ENCODE measurements at regions not wholly inside any gene's neighbourhood (a gene's known extent, or its start where the extent isn't known, plus 50 kb on each side); places are given as distances from the start of the nearest gene placed in this dataset.

DNA sequence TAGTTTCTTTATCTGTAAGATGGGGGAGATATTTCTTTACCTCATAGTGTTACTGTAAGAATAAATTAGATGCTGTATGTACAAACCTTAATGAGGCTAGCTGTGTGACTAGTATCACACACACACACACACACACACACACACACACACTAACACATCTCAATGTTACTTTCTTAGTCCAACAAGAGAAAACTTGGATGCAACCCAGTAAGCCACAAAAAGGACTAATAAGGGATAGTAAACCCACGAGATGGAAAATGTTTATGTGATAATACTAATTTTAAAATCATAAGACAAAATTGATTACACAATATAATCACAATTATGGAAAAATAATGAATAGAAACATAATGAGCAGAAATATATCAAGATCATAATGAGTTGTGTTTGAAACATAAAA, 437.7 kb upstream of the ZNF507 start:
- no peak overlapping the region for H2AFZ ChIP-seq (ENCODE audit: control insufficient read depth, low read length)
- H3K4me2 ChIP-seq (ENCODE audit: control insufficient read depth, extremely low read depth, insufficient read depth, low read depth, low read length) = no peak overlapping the region
- no peak for TF ChIP-seq EZH2 (IDR thresholded peaks at IDR 0.05; ENCODE audit: low read length)
- TF ChIP-seq, protein P1, sequence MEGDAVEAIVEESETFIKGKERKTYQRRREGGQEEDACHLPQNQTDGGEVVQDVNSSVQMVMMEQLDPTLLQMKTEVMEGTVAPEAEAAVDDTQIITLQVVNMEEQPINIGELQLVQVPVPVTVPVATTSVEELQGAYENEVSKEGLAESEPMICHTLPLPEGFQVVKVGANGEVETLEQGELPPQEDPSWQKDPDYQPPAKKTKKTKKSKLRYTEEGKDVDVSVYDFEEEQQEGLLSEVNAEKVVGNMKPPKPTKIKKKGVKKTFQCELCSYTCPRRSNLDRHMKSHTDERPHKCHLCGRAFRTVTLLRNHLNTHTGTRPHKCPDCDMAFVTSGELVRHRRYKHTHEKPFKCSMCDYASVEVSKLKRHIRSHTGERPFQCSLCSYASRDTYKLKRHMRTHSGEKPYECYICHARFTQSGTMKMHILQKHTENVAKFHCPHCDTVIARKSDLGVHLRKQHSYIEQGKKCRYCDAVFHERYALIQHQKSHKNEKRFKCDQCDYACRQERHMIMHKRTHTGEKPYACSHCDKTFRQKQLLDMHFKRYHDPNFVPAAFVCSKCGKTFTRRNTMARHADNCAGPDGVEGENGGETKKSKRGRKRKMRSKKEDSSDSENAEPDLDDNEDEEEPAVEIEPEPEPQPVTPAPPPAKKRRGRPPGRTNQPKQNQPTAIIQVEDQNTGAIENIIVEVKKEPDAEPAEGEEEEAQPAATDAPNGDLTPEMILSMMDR (optimal IDR thresholded peaks at IDR 0.05 in 1 of 3, IDR thresholded peaks at IDR 0.05 in 1 of 3, conservative IDR thresholded peaks at IDR 0.05 in 1 of 3; ENCODE audit: extremely low read depth in 1 of 3, insufficient read depth in 2 of 3, low read length in 3 of 3) = no peak
- no peaks in the 10 kb centered on the region for H3K36me3 ChIP-seq (ENCODE audit: control insufficient read depth in 2 of 2, extremely low read depth in 1 of 2, insufficient read depth in 2 of 2, low read length in 2 of 2)
- H3K4me1 ChIP-seq (ENCODE audit: control insufficient read depth, extremely low read depth, insufficient read depth, low read length) = no peaks in the 10 kb centered on the region
- H3K9ac ChIP-seq (ENCODE audit: control insufficient read depth, extremely low read depth, insufficient read depth, low read length) = no peak overlapping the region
- H3K79me2 ChIP-seq (ENCODE audit: control insufficient read depth, insufficient read depth, low read length) = no peaks in the 10 kb centered on the region
- FAIRE-seq (no peak), DNase-seq (ENCODE audit: low read depth, low spot score) (no peak)
- H3K9me3 ChIP-seq (ENCODE audit: control insufficient read depth, low read depth, low read length) = no peaks in the 10 kb centered on the region
- H4K20me1 ChIP-seq (ENCODE audit: control insufficient read depth, extremely low read depth, insufficient read depth, low read length) = no peaks in the 10 kb centered on the region
- dilution Hi-C loops (cut with MboI; ENCODE audit: extremely low pct_ligation_motif_present, low sequenced_read_pairs) = no loop called here
- no peak overlapping the region for H3K27ac ChIP-seq (ENCODE audit: control insufficient read depth, insufficient read depth, low read length)
- no peaks in the 10 kb centered on the region for H3K27me3 ChIP-seq (ENCODE audit: control insufficient read depth, extremely low read depth, insufficient read depth, low read length)
- no peak overlapping the region for H3K4me3 ChIP-seq (ENCODE audit: control insufficient read depth in 2 of 3, extremely low read depth in 1 of 3, insufficient read depth in 2 of 3, low read depth in 1 of 3, low read length in 3 of 3)
- H3K9me1 ChIP-seq (ENCODE audit: control insufficient read depth, extremely low read depth, insufficient read depth, low read length) = no peaks in the 10 kb centered on the region

DNA sequence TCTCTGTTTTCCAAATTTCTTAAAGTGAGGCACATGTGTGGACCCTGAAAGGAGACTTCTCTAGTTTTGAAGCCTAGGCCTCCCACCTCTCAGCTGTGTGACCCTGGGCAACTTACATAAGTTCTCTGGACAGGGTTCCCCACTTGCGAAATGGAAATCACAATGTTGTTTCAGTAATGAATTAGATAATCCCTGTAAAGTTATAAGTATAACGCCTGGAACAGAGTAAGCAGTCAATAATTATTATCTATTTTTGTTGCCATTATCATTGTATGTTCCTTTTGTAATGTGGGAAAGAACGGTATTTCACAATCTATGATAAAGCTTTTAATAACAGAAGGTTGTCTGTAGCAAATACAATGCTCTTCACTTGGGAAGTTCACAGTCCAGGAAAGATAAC, 437.3 kb upstream of the ZNF507 start:
- dilution Hi-C loops (cut with MboI; ENCODE audit: extremely low pct_ligation_motif_present, low sequenced_read_pairs) = no loop called here
- no peak overlapping the region for H3K4me2 ChIP-seq (ENCODE audit: control insufficient read depth, extremely low read depth, insufficient read depth, low read depth, low read length)
- no peak overlapping the region for H3K9ac ChIP-seq (ENCODE audit: control insufficient read depth, extremely low read depth, insufficient read depth, low read length)
- TF ChIP-seq, protein P1 (optimal IDR thresholded peaks at IDR 0.05 in 1 of 3, IDR thresholded peaks at IDR 0.05 in 1 of 3, conservative IDR thresholded peaks at IDR 0.05 in 1 of 3; ENCODE audit: extremely low read depth in 1 of 3, insufficient read depth in 2 of 3, low read length in 3 of 3) = no peak
- no peaks in the 10 kb centered on the region for H3K79me2 ChIP-seq (ENCODE audit: control insufficient read depth, insufficient read depth, low read length)
- no peaks in the 10 kb centered on the region for H4K20me1 ChIP-seq (ENCODE audit: control insufficient read depth, extremely low read depth, insufficient read depth, low read length)
- H3K27me3 ChIP-seq (ENCODE audit: control insufficient read depth, extremely low read depth, insufficient read depth, low read length) = no peaks in the 10 kb centered on the region
- DNase-seq (ENCODE audit: low read depth, low spot score) (no peak), FAIRE-seq (no peak)
- no peaks in the 10 kb centered on the region for H3K9me3 ChIP-seq (ENCODE audit: control insufficient read depth, low read depth, low read length)
- H3K27ac ChIP-seq (ENCODE audit: control insufficient read depth, insufficient read depth, low read length) = no peak overlapping the region
- H3K36me3 ChIP-seq (ENCODE audit: control insufficient read depth in 2 of 2, extremely low read depth in 1 of 2, insufficient read depth in 2 of 2, low read length in 2 of 2) = no peaks in the 10 kb centered on the region
- H3K4me1 ChIP-seq (ENCODE audit: control insufficient read depth, extremely low read depth, insufficient read depth, low read length) = no peaks in the 10 kb centered on the region
- H3K4me3 ChIP-seq (ENCODE audit: control insufficient read depth in 2 of 3, extremely low read depth in 1 of 3, insufficient read depth in 2 of 3, low read depth in 1 of 3, low read length in 3 of 3) = no peak overlapping the region
- H3K9me1 ChIP-seq (ENCODE audit: control insufficient read depth, extremely low read depth, insufficient read depth, low read length) = no peaks in the 10 kb centered on the region
- H2AFZ ChIP-seq (ENCODE audit: control insufficient read depth, low read length) = no peak overlapping the region

All from keratinocyte (primary cell).